Esophagus squamous epithelium (tissue), 5 donors: ENCODE measurements at regions not wholly inside any gene's neighbourhood (a gene's known extent, or its start where the extent isn't known, plus 50 kb on each side); places are given as distances from the start of the nearest gene placed in this dataset.
"Not testable (repeated sequence)": the region's sequence is repeated elsewhere in the genome, so short reads cannot be mapped to it uniquely, and the experiment has no call there.

Experiments used
- DNase-seq: peaks from one replicate; lab custom pipeline; 2025; lab: John Stamatoyannopoulos, UW
- H3K27ac ChIP-seq, 4 donors: fragments of 200-600 bp; sonication (generic); one replicate each; pipeline ENCODE4 v1.5.1; 2016 to 2019; ENCODE audit warnings: mild to moderate bottlenecking in 1 of 4
- H3K27me3 ChIP-seq, 4 donors: fragments of 200-600 bp; sonication (generic); 1 replicate in 3 of 4; 2 replicates in 1 of 4; pipeline versions ENCODE4 v1.5.1 to v1.6.0; 2017 to 2021; ENCODE audit warnings: antibody characterized with exemption in 1 of 4
- H3K36me3 ChIP-seq, 3 donors: fragments of 200-600 bp; sonication (generic); one replicate each; pipeline ENCODE4 v1.5.1; 2016 to 2019
- H3K4me1 ChIP-seq, 3 donors: fragments of 200-600 bp; sonication (generic); one replicate each; pipeline ENCODE4 v1.5.1; 2017 to 2019
- H3K4me3 ChIP-seq, 4 donors: fragments of 200-600 bp; sonication (generic); 1 replicate in 3 of 4; 2 replicates in 1 of 4; pipeline ENCODE4 v1.5.1; 2016 to 2019; ENCODE audit warnings: mild to moderate bottlenecking in 2 of 4, moderate library complexity in 1 of 4
- H3K9me3 ChIP-seq, 3 donors: fragments of 200-600 bp; sonication (generic); one replicate each; pipeline ENCODE4 v1.5.1; 2016 to 2019
- POLR2A ChIP-seq, 4 donors: fragments of 450-650 bp; IDR thresholded peaks; one replicate each; pipeline ENCODE4 v1.6.1; 2017; ENCODE audit warnings: antibody characterized with exemption in 4 of 4, mild to moderate bottlenecking in 4 of 4, moderate library complexity in 3 of 4
- WGBS, 2 donors: methylation state at CpG; one replicate each; pipeline ENCODE4 v1.1.5; 2018; 5-methylcytosine and 5-hydroxymethylcytosine counted together
- intact Hi-C: fragments of 100-400 bp; cut with DNase I; formaldehyde crosslinking; loops from one replicate; pipeline ENCODE4 v1.15.0; 2022
- TF ChIP-seq, protein P1 (sequence below), 6 experiments: fragments of 450-650 bp in 4 of 6; fragments of 200-600 bp in 2 of 6; sonication (generic) in 2 of 6; IDR thresholded peaks; one replicate each; pipeline ENCODE4 v1.5.1; 2016 to 2019; ENCODE audit warnings: antibody characterized with exemption in 6 of 6, mild to moderate bottlenecking in 4 of 6, moderate library complexity in 4 of 6
- donor health status: DM: yes; HTN: yes; CAD: no.

DNA sequence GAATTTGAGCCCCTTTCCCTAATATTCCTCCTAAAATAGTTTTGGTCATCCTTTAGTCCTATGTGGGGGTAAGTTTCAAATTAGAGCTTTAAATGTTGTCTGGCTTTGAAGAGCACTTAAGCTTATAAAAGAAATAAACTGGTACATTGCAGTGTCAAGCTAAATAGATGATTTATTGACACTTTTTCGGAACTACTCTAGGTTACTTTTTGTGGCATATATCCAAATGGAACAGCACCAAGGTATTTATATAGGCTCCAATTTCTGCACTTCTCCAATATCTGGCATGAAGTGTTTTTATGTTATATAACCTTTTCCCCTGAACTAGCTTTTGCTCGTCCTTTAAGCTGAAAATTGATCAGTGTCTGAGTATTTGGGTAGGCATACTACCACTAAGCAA lies 402.5 kb downstream of the NFIB start:
- peaks cover 0 to 6% (median 6%) of the 10 kb centered on the region in 3 donors for H3K9me3 ChIP-seq
- H3K4me3 ChIP-seq: no peak overlapping the region
- H3K27ac ChIP-seq: no peak overlapping the region
- no peaks in the 10 kb centered on the region for H3K27me3 ChIP-seq
- WGBS, 2 donors: 31 to 71% methylated on average over 2 of the region's 2 CpGs
- no peaks in the 10 kb centered on the region for H3K36me3 ChIP-seq
- DNase-seq: no peak
- intact Hi-C loops: no loop called here
- H3K4me1 ChIP-seq: no peaks in the 10 kb centered on the region
- no peak for TF ChIP-seq POLR2A (IDR thresholded peaks at IDR 0.05)
- TF ChIP-seq, protein P1, sequence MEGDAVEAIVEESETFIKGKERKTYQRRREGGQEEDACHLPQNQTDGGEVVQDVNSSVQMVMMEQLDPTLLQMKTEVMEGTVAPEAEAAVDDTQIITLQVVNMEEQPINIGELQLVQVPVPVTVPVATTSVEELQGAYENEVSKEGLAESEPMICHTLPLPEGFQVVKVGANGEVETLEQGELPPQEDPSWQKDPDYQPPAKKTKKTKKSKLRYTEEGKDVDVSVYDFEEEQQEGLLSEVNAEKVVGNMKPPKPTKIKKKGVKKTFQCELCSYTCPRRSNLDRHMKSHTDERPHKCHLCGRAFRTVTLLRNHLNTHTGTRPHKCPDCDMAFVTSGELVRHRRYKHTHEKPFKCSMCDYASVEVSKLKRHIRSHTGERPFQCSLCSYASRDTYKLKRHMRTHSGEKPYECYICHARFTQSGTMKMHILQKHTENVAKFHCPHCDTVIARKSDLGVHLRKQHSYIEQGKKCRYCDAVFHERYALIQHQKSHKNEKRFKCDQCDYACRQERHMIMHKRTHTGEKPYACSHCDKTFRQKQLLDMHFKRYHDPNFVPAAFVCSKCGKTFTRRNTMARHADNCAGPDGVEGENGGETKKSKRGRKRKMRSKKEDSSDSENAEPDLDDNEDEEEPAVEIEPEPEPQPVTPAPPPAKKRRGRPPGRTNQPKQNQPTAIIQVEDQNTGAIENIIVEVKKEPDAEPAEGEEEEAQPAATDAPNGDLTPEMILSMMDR (IDR thresholded peaks at IDR 0.05): no peak

DNA sequence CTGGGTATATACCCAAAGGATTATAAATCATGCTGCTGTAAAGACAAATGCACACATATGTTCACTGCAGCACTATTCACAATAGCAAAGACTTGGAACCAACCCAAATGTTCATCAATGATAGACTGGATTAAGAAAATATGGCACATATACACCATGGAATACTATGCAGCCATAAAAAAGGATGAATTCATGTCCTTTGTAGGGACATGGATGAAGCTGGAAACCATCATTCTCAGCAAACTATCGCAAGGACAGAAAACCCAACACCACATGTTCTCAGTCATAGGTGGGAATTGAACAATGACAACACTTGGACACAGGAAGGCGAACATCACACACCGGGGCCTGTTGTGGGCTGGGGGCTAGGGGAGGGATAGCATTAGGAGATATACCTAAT lies 406.1 kb downstream of the NFIB start:
- H3K36me3 ChIP-seq, H3K27me3 ChIP-seq, DNase-seq, H3K27ac ChIP-seq, intact Hi-C loops, H3K4me3 ChIP-seq: not testable (repeated sequence)
- Histone ChIP-seq H3K9me3 (peaks cover 0 to 11% (median 9%) of the 10 kb centered on the region in 3 donors), H3K4me1 (peaks cover 0 to 11% (median 0%) of the 10 kb centered on the region in 3 donors)
- 90 to 100% methylated on average over 3 of the region's 3 CpGs for WGBS, 2 donors

DNA sequence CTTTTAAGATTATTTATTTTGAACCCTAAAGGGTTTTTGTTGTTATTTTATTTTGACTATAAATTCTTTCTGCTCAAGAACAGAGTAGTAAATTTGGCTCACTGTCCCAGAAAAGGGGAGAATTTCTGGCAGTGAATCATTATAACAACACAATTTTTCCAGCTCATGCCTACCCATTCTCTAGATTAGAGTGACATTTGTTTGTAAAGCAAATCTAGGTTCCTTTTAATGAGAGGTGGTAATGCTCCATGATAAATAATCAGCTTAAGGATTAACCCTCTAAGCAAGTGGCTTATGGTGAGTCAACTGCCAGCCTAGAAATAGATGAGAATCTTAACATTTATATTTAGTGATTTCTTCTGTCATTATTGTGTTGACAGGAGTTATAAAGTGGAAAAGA lies 409.2 kb downstream of the NFIB start:
- Histone ChIP-seq H3K36me3 (no peaks in the 10 kb centered on the region), H3K9me3 (peaks cover 0 to 11% (median 9%) of the 10 kb centered on the region in 3 donors), H3K4me3 (no peak overlapping the region), H3K4me1 (peaks cover under 1 to 26% (median 10%) of the 10 kb centered on the region in 3 donors), H3K27me3 (peaks cover 0 to 23% (median 0%) of the 10 kb centered on the region in 4 donors), H3K27ac (no peak overlapping the region)
- DNase-seq: no peak
- TF ChIP-seq, protein P1 (IDR thresholded peaks at IDR 0.05): no peak
- no peak for TF ChIP-seq POLR2A (IDR thresholded peaks at IDR 0.05)
- intact Hi-C loops: no loop called here

DNA sequence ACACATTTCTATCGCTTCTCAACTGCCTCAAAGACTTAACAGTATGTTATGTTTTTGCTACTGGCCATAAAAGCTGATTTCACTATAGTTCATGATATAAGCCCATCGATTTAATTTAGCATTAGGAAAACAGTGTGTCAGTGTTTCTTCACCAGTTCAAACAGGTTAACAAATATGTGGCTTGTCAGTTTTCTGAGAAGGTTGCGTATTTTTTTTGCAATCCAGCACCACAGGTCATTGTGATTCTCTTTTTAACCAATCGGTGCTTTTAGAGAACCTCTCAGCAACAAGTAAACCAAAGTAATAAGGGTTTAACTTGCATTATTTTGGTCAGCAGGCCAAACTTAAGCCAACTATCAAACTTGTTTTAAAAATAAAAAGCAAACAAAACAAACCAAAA lies 409.6 kb downstream of the NFIB start:
- Histone ChIP-seq H3K36me3 (no peaks in the 10 kb centered on the region), H3K4me3 (no peak overlapping the region), H3K27ac (no peak overlapping the region), H3K9me3 (peaks cover 0 to 11% (median 9%) of the 10 kb centered on the region in 3 donors), H3K4me1 (peaks cover 4 to 31% (median 14%) of the 10 kb centered on the region in 3 donors), H3K27me3 (peaks cover 0 to 27% (median 0%) of the 10 kb centered on the region in 4 donors)
- DNase-seq: no peak
- WGBS, 2 donors: 45 to 47% methylated on average over 4 of the region's 4 CpGs
- intact Hi-C loops: no loop called here
- TF ChIP-seq, protein P1 (IDR thresholded peaks at IDR 0.05): no peak
- TF ChIP-seq POLR2A (IDR thresholded peaks at IDR 0.05): no peak

DNA sequence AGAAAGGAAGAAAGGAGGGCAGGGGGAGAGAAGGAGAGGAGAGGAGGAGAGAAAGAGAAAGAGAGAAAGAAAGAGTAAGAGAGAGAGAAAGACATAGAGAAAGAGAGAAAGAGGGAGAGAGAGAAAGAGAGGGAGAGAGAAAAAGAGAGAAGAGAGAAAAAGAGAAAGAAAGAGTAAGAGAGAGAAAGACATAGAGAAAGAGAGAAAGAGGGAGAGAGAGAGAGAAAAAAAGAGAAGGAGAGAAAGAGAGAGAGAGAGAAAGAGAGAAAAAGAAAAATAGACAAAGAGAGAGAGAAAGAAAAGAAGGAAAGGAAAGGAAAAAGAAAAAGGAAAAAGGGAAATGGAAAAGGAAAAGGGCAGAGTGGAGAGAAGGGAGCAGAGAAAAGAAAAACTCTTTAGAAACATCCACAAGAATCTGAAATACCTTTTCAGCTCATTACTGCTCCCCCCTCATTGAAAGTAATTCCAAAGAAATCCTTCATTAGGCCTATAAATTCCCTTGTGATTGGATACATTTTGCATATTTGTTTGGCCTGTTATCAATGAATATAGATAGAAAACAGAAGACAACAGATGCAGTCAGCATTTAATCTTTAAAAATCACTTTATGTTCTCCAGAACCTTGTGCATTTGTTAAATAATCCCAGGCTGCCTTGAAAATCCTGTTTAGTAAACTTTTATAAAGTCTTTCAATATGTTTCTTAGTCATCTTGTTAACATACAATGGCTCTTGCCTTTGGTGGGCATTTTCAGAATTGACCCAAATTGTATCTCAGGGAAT lies 411.5 kb downstream of the NFIB start:
- Histone ChIP-seq H3K4me1 (peaks cover 4 to 41% (median 15%) of the 10 kb centered on the region in 3 donors), H3K9me3 (peaks cover 0 to 11% (median 9%) of the 10 kb centered on the region in 3 donors), H3K36me3 (no peaks in the 10 kb centered on the region), H3K27ac (no peak overlapping the region), H3K27me3 (peaks cover 0 to 37% (median 0%) of the 10 kb centered on the region in 4 donors), H3K4me3 (no peak overlapping the region)
- intact Hi-C loops: no loop called here
- TF ChIP-seq, protein P1 (IDR thresholded peaks at IDR 0.05): no peak
- TF ChIP-seq POLR2A (IDR thresholded peaks at IDR 0.05): no peak
- DNase-seq: no peak
